ENCODE measurements at regions not wholly inside any gene's neighbourhood (a gene's known extent, or its start where the extent isn't known, plus 50 kb on each side); places are given as distances from the start of the nearest gene placed in this dataset.

DNA sequence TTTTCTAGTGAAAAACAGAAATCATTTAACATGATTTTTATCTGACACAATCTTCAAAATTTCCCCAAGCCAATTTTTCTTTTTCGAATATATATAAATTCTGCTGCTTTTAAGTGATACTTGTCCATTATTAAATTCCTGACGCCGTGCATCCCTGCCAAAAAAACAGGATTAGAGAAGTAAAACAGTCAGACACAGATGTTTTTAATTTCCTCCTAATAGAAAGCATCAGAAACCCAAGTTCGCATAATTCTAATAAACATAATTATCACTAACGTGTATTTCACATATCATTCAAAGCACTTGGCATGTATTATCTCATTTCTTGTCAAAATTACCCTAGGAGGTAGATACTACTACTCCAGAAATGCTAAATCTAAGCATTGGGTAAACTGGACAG is 179.5 kb downstream of the ZFP64 start:
- Histone ChIP-seq H3K9ac (ENCODE audit: control insufficient read depth, extremely low read depth, insufficient read depth, low read length) (no peak overlapping the region), H3K4me2 (ENCODE audit: control insufficient read depth, extremely low read depth, insufficient read depth, low read depth, low read length) (no peak overlapping the region), H3K79me2 (ENCODE audit: control insufficient read depth, insufficient read depth, low read length) (no peaks in the 10 kb centered on the region), H3K27me3 (ENCODE audit: control insufficient read depth, extremely low read depth, insufficient read depth, low read length) (no peaks in the 10 kb centered on the region), H3K9me3 (ENCODE audit: control insufficient read depth, low read depth, low read length) (no peaks in the 10 kb centered on the region), H3K27ac (ENCODE audit: control insufficient read depth, insufficient read depth, low read length) (no peak overlapping the region), H3K4me1 (ENCODE audit: control insufficient read depth, extremely low read depth, insufficient read depth, low read length) (no peaks in the 10 kb centered on the region), H2AFZ (ENCODE audit: control insufficient read depth, low read length) (no peak overlapping the region), H3K36me3 (ENCODE audit: control insufficient read depth in 2 of 2, extremely low read depth in 1 of 2, insufficient read depth in 2 of 2, low read length in 2 of 2) (no peaks in the 10 kb centered on the region), H4K20me1 (ENCODE audit: control insufficient read depth, extremely low read depth, insufficient read depth, low read length) (no peaks in the 10 kb centered on the region), H3K9me1 (ENCODE audit: control insufficient read depth, extremely low read depth, insufficient read depth, low read length) (no peaks in the 10 kb centered on the region), H3K4me3 (ENCODE audit: control insufficient read depth in 2 of 3, extremely low read depth in 1 of 3, insufficient read depth in 2 of 3, low read depth in 1 of 3, low read length in 3 of 3) (no peak overlapping the region)
- DNase-seq (ENCODE audit: low read depth, low spot score), result no peak
- no peak for FAIRE-seq
- dilution Hi-C loops (cut with MboI; ENCODE audit: extremely low pct_ligation_motif_present, low sequenced_read_pairs), result no loop called here
- TF ChIP-seq CTCF (optimal IDR thresholded peaks at IDR 0.05 in 1 of 3, IDR thresholded peaks at IDR 0.05 in 1 of 3, conservative IDR thresholded peaks at IDR 0.05 in 1 of 3; ENCODE audit: extremely low read depth in 1 of 3, insufficient read depth in 2 of 3, low read length in 3 of 3), result no peak
- no peak for TF ChIP-seq EZH2 (IDR thresholded peaks at IDR 0.05; ENCODE audit: low read length)

DNA sequence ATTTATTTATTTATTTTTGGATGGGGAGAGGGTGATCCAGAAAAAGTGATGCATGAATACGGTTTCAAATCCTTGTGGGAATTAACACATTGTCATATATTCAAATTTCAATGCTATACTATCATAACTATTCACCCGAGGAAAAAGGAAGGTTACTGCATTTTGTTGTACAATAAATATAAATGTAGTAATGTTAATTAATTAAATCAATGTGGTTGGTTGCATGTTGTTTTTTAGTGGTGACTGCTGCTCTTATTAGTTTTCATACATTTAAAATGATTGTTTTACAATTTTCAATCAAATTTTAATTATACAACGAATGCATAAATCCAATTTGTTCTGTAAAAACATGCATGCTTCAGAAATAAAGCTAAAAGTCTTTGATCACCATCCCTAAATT is 180.5 kb downstream of the ZFP64 start:
- Histone ChIP-seq H3K4me2 (ENCODE audit: control insufficient read depth, extremely low read depth, insufficient read depth, low read depth, low read length) (no peak overlapping the region), H3K9me3 (ENCODE audit: control insufficient read depth, low read depth, low read length) (no peaks in the 10 kb centered on the region), H3K27ac (ENCODE audit: control insufficient read depth, insufficient read depth, low read length) (no peak overlapping the region), H3K9ac (ENCODE audit: control insufficient read depth, extremely low read depth, insufficient read depth, low read length) (no peak overlapping the region), H3K36me3 (ENCODE audit: control insufficient read depth in 2 of 2, extremely low read depth in 1 of 2, insufficient read depth in 2 of 2, low read length in 2 of 2) (no peaks in the 10 kb centered on the region), H3K4me1 (ENCODE audit: control insufficient read depth, extremely low read depth, insufficient read depth, low read length) (no peaks in the 10 kb centered on the region), H4K20me1 (ENCODE audit: control insufficient read depth, extremely low read depth, insufficient read depth, low read length) (no peaks in the 10 kb centered on the region), H3K9me1 (ENCODE audit: control insufficient read depth, extremely low read depth, insufficient read depth, low read length) (no peaks in the 10 kb centered on the region), H3K4me3 (ENCODE audit: control insufficient read depth in 2 of 3, extremely low read depth in 1 of 3, insufficient read depth in 2 of 3, low read depth in 1 of 3, low read length in 3 of 3) (no peak overlapping the region), H3K79me2 (ENCODE audit: control insufficient read depth, insufficient read depth, low read length) (no peaks in the 10 kb centered on the region), H3K27me3 (ENCODE audit: control insufficient read depth, extremely low read depth, insufficient read depth, low read length) (no peaks in the 10 kb centered on the region), H2AFZ (ENCODE audit: control insufficient read depth, low read length) (no peak overlapping the region)
- dilution Hi-C loops (cut with MboI; ENCODE audit: extremely low pct_ligation_motif_present, low sequenced_read_pairs), result no loop called here
- FAIRE-seq (no peak), DNase-seq (ENCODE audit: low read depth, low spot score) (no peak)
- no peak for TF ChIP-seq EZH2 (IDR thresholded peaks at IDR 0.05; ENCODE audit: low read length)
- TF ChIP-seq CTCF (optimal IDR thresholded peaks at IDR 0.05 in 1 of 3, IDR thresholded peaks at IDR 0.05 in 1 of 3, conservative IDR thresholded peaks at IDR 0.05 in 1 of 3; ENCODE audit: extremely low read depth in 1 of 3, insufficient read depth in 2 of 3, low read length in 3 of 3), result no peak
